Chondrocyte (in vitro differentiated cells): ENCODE measurements at regions not wholly inside any gene's neighbourhood (a gene's known extent, or its start where the extent isn't known, plus 50 kb on each side); places are given as distances from the start of the nearest gene placed in this dataset.

Experiments
- DNase-seq: peaks from one replicate; pipeline ENCODE4 v3.0.0; 2021; ENCODE audit warnings: mixed read lengths, low spot score
- H3K27ac Mint-ChIP-seq: one replicate; pipeline ENCODE4 v1.8.0; 2021; ENCODE audit warnings: mild to moderate bottlenecking, moderate library complexity, mixed read lengths; ENCODE audit not compliant: unreplicated experiment
- H3K27me3 Mint-ChIP-seq: 2 replicates; pipeline ENCODE4 v1.8.0; 2021; ENCODE audit warnings: low read depth, mixed read lengths
- H3K36me3 Mint-ChIP-seq: 2 replicates; pipeline ENCODE4 v1.8.0; 2021; ENCODE audit warnings: low read depth, mixed read lengths
- H3K4me1 Mint-ChIP-seq: 2 replicates; pipeline ENCODE4 v1.8.0; 2021; ENCODE audit warnings: low read depth, mild to moderate bottlenecking, mixed read lengths
- H3K4me3 Mint-ChIP-seq: one replicate; pipeline ENCODE4 v1.8.0; 2021; ENCODE audit warnings: mild to moderate bottlenecking, moderate library complexity, mixed read lengths; ENCODE audit not compliant: unreplicated experiment
- H3K9me3 Mint-ChIP-seq: 2 replicates; pipeline ENCODE4 v1.8.0; 2021; ENCODE audit warnings: low read depth, mixed read lengths
- CTCF ChIP-seq: fragments of 200-600 bp; sonication (generic); IDR thresholded peaks from 2 replicates; pipeline ENCODE4 v1.5.0; 2021; ENCODE audit warnings: antibody characterized with exemption, mild to moderate bottlenecking, moderate library complexity

DNA sequence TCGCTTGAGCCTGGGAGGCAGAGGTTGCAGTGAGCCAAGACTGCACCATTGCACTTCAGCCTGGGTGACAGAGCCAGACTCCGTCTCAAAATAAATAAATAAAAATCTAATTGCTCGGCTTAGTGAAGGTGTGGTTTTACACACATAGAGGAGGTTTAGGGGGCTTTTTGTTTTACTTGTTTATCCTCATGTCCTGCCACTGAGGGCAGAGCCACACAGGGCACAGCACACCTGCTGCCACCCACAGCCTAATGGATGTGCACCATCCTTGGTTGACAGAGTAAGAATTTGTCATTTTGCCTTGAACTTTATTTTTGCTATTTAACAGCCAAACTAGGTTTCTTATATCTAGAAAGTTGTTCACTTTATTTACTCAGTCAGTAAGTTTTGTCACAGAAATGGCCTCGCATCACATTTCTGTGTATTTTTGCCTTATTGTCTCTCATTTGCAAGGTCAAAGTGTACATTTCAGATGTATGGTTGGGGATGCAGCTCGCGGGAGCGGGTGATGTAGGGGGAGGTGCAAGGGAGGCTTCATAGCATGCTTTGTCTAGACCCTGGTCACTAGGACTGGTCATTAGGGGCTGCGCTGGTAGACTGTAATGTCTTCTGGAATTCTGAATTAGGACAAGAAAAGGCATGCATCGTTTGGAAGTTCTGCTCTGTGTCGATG lies 67.8 kb upstream of the NAA20 start:
- no peak for DNase-seq
- H3K4me1 Mint-ChIP-seq = peaks cover 27% of the 10 kb centered on the region
- H3K27me3 Mint-ChIP-seq = no peaks in the 10 kb centered on the region
- H3K9me3 Mint-ChIP-seq = no peaks in the 10 kb centered on the region
- no peak overlapping the region for H3K27ac Mint-ChIP-seq
- no peak for TF ChIP-seq CTCF
- no peak overlapping the region for H3K4me3 Mint-ChIP-seq
- H3K36me3 Mint-ChIP-seq = no peaks in the 10 kb centered on the region

GRCh38 chr20:19950042-19950441 lies 67.1 kb upstream of the NAA20 start:
- H3K4me1 Mint-ChIP-seq = peaks cover 20% of the 10 kb centered on the region
- no peaks in the 10 kb centered on the region for H3K9me3 Mint-ChIP-seq
- no peaks in the 10 kb centered on the region for H3K36me3 Mint-ChIP-seq
- H3K27me3 Mint-ChIP-seq = no peaks in the 10 kb centered on the region
- DNase-seq = no peak
- H3K27ac Mint-ChIP-seq = no peak overlapping the region
- no peak overlapping the region for H3K4me3 Mint-ChIP-seq
- TF ChIP-seq CTCF = no peak

- no peaks in the 10 kb centered on the region for H3K27me3 Mint-ChIP-seq
- no peak for DNase-seq
- H3K36me3 Mint-ChIP-seq = no peaks in the 10 kb centered on the region
- H3K4me3 Mint-ChIP-seq = no peak overlapping the region
- no peak overlapping the region for H3K27ac Mint-ChIP-seq
- no peak for TF ChIP-seq CTCF
- peaks cover 7% of the 10 kb centered on the region for H3K4me1 Mint-ChIP-seq
- no peaks in the 10 kb centered on the region for H3K9me3 Mint-ChIP-seq
These were observed 64.8 kb upstream of the NAA20 start for GRCh38 chr20:19952392-19952791.

GRCh38 chr20:19953606-19954005 lies 63.6 kb upstream of the NAA20 start:
- H3K27ac Mint-ChIP-seq = no peak overlapping the region

DNA sequence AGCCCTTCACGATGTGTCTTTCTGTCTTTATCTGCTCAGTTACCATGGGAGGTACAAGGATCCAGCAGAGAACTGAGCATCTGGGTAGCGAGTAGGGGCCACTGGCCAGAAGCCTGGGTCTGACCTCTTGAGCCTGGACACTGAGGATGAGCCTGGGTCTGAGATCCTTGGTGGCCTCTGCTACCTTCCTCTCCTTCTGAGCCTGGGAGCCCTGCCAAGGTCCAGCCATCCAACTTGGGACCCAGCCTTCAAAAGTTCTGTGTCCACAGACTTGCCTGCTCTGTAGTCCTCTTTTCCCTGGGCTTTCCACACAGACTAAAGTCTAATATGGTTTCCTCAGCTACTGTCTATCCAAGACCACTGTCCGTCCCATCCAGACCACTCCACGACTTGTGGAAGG lies 60.2 kb upstream of the NAA20 start:
- DNase-seq = no peak
- TF ChIP-seq CTCF = no peak
- no peaks in the 10 kb centered on the region for H3K27me3 Mint-ChIP-seq
- no peaks in the 10 kb centered on the region for H3K9me3 Mint-ChIP-seq
- no peaks in the 10 kb centered on the region for H3K4me1 Mint-ChIP-seq
- H3K27ac Mint-ChIP-seq = no peak overlapping the region
- H3K4me3 Mint-ChIP-seq = no peak overlapping the region
- H3K36me3 Mint-ChIP-seq = peaks cover 11% of the 10 kb centered on the region

More at GRCh38 chr20:19953606-19954005, 63.6 kb upstream of the NAA20 start:
- no peak for TF ChIP-seq CTCF
- H3K27me3 Mint-ChIP-seq = no peaks in the 10 kb centered on the region
- no peak for DNase-seq
- no peaks in the 10 kb centered on the region for H3K4me1 Mint-ChIP-seq
- H3K9me3 Mint-ChIP-seq = no peaks in the 10 kb centered on the region
- peaks cover 2% of the 10 kb centered on the region for H3K36me3 Mint-ChIP-seq
- no peak overlapping the region for H3K4me3 Mint-ChIP-seq
